HG03060 (cell line): ENCODE measurements at regions not wholly inside any gene's neighbourhood (a gene's known extent, or its start where the extent isn't known, plus 50 kb on each side); places are given as distances from the start of the nearest gene placed in this dataset.

Source experiments
- ATAC-seq: cut with Tn5 transposase; IDR thresholded peaks from one replicate; pipeline ENCODE4 v1.9.1; 2021; ENCODE audit warnings: low read depth, moderate number of reproducible peaks; ENCODE audit not compliant: unreplicated experiment

DNA sequence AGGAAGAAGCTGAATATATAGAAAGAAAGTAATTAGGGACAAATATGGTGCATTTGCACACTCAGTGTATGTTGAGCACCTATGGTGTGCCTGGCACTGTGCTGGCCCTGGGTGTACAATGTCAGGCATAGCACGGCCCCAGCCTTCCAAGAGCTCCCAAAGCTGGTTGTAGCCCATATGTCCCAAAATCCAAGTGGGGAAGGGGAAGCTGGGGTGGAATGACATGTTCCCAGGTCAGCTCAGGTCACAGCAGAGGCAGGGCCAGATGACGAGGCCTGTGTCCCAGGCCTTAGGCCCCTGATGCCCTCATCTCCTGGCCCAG lies 170.0 kb downstream of the VEGFA start:
- ATAC-seq = no peak

DNA sequence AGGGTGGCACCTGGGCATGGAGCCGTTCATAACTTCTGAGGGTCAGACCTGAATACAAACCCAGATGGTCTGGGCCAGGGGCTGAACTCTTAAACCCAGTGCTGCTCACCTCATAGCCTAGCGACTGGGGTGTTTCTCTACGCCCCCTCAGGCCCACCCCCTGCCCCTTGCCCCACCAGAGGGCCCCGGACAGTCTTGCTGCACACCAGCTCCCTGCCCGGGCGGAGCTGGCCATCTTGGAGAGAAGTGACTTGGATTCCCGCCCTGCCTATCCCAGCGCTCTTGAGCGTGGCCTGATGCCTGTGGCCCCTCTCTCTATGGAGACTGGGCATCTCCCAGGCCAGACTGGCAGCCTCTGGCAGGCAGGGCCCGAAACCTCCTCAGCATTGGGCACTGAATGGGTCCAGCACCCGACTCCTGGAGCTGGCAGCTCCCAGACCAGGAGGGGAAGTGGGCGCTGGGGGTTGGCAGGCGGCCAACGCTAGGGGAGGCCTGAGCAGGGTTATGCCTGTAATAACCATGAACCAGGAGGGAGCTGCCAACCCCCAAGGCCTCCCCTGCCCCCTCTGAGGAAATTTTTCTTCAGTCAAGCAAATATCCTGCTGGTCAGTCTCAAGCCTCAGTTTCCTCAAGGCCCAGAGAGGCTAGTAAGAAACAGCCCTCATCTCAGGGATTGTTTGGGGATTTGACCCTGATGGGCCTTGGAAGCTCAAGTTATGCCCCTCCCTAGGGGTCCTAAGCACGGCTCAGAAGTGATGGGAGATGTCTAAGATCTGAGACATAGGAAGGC lies 169.5 kb downstream of the VEGFA start:
- ATAC-seq = no peak

DNA sequence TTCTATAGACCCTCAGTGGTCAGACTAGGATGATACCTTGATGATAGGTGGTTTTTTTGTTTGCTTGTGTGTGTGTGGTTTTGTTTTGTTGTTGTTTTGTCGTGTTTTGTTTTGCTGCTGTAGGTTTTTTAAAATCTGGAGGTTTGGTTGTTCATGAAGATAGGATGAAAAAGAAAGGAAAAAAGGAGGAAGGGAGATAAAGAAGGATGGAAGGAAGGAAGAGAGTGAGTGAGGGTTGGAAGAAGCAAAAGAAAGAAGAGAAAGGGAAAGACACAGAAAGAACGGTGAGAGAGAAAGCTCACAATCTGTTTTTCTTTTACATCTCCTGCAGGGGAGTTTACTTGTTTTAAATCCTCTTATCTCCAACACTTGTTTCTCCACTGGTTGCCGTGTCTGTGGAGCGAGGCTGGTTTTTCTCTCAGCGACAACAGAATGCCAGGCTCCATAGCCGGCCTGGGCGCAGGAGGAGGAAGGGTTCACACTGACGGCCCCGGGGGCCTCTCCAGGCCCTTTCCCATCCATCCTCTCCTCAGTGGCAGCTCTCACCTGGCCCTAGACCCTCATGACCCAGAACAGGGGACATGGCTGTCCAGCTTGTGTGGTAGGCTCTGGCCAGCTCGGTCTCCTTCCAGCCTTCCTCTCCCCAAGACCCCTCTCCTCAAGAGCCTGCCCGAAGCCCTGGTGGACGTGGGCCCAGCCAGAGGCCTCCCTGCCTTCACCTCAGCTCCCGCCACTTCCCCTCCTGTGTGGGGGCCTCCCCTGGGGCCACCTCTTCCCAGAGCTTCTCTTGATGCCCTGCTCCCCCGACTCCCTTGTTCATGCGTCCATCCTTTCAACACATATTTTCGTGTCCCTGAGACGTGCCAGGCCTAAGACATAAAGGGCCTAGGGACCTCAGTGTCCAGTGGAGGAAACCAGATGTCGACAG lies 168.4 kb downstream of the VEGFA start:
- no peak for ATAC-seq

DNA sequence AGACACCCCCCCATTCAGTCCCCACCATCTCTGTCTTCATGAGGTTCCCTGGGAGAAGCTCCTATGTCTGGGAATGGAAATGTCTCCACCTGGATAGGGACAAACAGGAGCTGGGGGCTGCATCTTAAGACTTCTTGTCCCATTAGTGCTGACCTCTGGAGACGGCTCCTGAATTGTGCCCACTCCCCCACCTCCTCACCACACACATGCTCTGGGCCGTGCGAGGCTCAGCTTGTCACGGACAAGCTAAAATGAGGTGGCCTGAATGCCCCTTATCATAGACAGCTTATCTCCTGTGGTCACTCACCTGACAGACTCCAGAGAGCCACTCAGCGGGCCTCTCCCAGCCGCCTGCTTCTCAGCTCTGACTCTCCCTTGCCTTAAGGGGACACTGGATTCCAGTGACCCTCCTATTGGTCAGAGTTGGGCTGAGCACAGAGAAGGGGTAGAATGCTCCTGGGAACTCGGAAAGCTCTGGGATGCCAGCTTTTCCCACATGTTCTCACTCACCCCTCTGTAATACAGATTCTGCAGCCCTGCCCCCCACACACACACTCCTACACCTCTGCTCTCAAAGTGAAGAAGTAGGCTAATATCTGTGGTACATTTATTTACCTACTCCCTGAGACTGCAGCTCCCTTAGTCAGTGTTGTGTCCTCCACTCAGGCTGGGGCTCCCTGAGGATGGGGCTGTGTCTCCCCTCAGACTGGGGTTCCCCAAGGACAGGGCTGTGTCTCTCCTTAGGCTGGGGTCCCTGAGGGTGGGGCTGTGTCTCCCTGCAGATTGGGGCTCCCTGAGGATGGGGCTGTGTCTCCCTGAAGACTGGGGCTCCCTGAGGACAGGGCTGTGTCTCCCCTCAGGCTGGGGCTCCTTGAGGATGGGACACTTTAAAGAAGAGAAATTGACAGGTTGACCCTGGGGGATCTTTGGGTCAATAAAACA lies 167.5 kb downstream of the VEGFA start:
- no peak for ATAC-seq

DNA sequence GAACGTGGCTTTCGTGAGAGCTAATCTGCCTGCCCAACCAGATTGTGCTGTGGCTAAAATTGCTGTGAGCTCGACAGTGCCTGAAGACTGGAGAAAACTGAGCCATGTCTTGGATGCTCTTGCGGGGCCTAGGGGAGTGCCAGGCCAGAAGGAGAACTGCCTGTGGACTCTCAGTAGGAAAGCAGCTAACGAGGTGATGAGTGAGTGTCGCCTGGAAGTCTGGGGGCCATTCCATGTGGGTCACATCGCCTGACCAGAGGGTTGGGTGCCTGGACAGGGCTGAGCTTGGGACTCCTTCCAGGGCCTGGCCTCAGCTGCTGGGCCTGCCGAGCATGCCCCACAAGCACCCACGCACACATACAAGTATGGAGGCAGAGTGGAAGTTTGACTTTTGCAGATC lies 166.5 kb downstream of the VEGFA start:
- no peak for ATAC-seq

DNA sequence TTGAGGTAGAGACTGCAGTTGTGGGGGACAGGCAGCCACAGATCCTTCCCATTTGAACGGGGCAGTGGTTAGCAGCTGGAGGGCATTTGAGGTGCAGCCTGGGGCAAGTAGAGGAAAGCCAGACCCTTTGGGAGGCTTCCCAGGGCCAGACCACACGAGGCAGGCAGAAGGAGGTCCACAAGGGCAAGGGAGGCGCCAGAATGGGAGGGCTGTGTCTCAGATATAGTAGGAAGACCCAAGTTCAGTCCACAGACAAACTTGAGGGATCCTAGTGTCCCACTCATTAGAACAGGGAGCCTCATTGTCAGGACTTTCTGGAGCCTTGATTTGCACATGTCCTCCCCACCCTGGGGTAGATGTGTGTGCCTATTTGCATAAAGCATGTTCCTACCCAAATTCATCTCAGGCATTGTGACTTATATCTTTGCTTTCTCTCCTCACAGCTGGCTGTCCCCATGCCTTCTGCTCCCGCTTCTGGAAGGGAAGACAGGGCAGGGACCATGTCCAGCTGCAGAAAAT lies 166.0 kb downstream of the VEGFA start:
- no peak for ATAC-seq

DNA sequence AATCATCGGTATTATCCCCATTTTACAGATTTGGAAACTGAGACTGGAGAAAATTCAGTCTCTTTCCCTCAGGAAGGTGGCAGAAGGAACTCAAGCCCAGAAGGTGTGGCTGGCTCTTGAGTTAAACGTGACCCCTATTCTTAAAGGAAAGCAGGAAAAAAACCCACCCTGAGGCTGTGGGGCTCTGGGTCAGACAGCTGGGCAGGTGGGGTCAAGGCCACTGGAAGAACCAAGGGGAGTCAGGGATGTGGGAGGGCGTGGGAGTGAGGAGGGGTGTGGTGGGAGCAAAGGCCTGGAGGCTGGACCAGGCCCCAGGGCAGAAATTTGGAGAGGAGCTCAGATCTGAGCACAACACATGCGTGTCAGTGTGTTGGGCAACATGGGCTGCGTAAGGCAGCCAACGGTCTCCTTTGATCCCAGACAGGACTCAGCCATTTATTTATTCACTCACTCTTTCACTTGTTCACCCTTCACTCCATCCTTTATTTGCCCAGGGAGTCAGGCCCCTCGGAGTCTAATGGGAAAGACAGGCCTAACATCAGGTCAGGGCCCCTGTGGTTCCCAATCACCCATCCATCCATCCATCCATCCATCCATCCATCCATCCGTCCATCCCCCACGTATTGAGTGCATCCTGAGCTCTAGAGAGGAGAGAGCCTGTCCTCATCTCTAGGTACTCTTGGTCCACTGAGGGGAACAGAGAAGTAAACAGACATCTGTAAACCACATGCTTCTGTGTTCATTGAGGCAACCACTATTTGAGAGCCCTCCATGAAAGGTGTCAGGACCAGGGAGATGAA lies 165.0 kb downstream of the VEGFA start:
- ATAC-seq = no peak

DNA sequence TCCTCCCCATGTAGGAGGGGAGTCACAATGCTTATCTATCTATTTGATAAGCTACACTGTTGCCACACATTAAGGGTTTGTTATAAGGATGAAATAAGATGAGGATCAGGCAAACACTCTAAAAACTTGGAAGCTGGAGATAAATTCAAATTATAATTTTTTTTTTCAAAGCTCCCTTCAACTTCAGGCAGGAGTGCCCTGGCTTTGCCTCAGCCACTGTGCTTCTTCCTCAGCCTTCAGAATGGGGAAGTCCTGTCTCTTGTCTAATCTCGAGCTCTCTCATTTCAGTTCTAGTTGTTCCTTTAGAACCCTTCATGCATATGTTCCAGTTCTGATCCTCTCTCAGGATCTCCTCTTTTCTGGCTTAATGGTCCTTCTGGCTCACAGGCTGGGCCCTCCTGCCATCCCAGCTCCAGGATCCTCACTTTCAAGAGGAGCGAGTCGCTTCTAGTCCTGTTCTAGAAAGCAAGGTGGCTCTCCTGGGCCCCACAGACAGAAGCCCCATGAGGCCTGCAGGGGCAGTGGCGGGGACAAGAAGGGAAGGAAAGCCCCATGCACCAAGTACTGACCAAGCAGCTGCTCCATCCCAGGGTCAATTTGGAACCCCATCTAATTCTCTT lies 164.3 kb downstream of the VEGFA start:
- ATAC-seq = no peak

DNA sequence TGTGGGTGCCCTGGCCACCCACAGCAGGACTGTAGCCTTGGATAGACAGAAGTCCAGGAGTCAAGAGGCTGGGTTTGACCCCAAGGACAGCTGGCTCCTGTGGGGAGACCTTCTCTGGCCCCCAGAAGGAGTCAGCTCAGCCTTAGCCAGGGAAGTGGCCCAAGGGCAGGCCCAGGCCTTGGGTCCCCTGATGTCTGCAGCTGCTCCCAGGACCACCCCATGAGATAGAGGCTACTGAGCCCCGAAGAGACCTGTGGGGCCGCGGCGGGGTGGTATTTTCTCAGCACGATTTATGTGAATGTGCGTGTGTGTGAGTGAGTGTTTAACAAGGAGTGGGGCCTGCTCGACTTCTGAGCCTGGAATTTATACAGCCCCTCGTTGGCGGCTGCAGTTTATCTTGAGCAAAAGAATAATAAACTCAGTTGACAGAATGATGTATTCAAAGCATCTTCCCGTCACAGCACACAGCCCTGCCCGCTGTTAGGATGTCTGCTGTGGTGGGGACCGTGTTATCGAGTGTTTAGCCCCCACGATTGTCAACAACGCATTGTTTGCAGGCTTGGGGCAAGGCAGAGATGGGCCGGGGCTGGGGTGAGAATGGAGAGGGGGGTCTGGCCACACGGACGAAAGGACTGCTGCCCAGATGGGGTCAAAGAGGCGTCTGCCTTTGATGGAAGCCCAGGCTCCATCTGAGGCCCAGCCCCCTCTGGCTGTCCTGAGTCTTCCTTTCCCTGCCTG lies 163.3 kb downstream of the VEGFA start:
- no peak for ATAC-seq

DNA sequence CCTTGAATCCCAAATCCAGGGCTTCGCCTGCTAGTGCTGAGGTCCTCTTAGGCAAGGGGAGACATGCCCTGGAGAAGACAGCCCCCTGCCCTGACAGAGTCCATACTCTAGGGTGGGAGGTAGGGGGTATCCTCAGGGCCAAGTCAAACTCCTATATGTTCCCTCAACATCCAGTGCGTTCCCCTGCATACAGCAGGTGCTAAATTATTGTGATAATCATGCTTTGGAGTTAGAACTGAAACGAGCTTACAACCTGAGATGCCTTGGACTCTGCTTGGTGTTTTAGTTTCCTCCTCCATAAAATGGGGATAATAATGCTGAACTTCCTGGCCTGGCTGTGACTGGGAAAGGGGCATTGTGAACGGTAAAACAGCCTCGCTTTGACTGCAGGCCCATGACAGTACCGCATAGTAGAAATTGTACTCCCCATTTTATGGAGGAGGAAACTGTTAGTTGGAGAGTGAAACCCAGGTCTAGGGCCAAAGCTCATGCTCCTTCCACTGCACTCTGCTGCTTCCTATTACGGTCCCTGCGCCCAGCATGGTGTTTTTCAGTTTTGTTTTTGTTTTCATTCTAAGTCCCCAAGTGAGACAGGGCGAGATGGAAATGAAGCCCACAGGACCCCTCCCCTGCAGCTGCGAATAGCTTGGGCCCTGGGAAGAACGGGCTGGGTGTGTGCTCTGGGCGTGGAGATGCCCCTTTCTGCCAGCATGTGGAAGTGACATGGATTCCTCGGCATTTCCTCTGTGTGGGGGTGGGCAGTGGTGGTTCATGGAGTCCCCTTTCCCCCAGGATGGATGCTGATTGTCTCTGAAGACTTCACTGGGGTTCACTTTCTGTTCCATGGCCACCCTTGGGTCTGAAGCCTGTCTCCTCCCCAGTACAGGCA lies 162.5 kb downstream of the VEGFA start:
- ATAC-seq = no peak

DNA sequence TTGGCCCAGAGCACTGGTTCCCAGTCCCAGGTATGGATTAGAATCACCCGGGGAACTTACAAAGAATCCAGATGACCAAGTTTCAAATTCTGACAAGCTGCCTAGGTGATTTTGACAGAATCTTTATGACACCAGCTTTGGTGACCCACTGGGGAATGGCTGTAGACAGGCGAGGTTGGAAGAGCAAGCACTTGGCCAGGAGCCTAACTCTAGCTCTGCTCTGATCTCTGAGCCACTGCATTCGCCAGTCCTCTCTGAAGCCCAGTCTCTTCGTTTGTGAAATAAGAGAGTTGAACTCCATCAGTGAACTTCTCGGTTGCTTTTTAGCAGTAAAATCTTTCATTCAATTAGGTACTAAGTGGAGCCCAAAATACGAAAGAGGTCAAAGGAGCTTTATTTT lies 161.2 kb downstream of the VEGFA start:
- no peak for ATAC-seq

DNA sequence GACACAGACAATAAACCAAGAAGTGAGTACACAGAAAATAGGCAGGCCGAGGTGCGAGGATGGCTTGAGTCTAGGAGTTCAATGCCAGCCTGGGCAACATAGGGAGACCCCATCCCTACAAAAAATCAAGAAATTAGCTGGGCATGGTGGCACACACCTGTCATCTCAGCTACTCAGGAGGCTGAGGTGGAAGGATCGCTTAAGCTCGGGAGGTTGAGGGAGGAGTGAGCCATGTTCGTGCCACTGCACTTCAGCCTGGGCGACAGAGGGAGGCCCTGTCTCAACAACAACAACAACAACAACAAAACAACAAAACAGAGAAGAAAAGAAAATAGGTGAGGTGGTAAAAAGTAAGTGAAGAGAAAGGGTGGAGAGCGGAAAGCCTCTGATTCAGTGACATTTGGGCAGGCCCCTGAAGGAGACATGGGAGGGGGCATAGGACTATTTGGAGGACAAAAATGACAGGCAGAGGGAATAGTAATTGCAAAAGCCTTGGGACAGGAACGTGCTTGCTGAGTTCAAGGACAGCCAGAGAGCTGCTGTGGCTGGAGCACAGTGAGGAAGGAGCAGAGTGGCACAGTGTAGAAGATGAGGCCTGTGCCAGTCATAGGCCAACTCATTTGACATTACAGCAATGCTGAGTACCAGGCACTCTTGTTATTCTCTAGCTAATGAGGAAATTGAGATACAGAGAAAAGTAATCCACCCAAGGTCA lies 160.6 kb downstream of the VEGFA start:
- ATAC-seq = no peak

DNA sequence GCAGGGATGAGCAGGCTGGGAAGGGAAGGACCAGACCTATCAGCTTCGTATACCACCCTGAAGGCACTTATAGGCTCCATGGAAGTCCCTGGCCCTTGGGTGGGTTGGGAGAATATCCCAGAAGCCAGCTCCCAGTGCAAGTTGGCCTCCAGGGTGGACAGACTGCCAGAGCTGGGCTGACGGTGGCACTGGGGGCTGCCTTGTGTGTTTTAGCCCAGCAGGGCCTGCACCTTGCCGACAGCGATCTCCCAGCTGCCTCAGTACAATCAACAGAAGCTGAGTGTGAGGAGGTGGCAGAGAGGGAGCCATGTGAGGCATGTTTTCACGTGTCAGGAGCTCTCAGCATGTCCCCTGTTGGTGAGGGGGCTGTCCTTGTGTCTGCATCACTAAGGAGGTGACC lies 159.5 kb downstream of the VEGFA start:
- ATAC-seq = no peak

DNA sequence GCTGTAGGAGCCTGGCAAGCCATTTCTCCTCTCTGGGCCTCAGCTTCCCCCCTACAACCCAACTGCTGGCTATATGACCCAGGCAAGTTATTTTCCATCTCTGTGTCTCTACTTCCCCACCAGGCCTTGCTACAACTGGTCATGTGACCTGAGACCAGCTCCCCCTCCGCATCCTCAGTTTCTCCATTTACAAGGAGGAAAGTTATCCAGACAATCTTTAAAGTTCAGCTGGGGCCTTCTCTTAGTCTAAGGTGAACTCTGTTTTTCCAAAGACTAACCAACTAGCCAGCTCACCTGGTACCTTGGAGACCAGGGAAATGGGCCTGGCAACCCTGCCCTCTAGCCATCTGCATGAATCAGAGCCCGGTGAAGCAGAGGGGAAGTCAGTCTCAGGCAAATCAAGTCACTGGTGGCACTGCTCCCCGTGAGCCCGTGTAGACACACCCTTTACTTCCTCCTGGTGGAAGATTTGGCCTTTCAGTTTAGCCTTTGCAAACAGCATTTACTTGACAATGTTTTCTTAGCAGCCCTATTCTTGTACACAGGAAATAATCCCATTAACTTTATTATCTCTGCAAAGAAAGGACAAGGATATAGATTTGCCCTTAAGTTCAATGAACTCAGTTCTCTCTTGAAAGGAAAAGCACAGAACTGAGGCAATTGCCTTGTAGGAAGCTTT lies 157.7 kb downstream of the VEGFA start:
- ATAC-seq = no peak

DNA sequence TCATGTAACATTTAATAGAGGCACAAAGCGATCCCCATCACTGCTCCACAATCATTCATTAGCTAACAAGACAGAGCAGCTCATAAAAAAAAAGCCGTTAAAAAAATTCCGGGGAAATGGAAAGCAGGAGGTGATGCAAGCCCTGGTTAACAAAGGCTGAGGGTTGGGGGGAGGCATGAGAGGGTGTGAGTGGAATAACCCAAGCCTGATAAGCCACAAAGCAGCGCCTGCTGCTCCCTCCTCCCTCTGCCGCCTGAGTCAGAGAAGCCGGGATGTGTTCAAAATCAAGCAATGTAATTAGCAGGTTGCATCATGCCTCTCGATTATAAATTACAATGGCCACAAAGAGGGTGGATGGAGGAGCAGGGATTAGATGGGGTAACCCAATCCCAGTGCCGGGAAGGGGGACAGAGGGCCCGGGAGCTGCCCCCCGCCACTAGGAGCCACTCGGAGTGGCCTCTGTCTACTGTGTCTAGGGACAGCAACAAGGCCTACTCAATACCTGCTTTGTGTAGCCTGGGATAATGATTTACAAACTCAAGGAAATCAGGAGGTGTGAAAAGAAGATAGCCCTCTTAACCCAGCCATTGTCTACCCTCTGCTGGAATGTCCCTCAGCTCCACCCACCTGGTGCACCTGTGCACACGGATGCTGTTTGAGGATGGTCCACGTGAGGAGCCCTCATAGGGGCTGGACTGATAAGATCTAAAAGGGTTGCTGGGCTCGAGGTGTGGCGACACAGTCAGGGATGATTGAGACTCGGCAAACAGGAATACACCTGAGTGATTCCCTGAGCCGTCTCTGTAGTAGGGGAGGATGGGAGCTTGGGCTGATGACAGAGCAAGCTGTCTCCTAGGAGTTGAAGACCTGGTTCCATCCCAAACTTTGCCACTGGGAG lies 156.9 kb downstream of the VEGFA start:
- no peak for ATAC-seq
